ENCODE measurements at regions not wholly inside any gene's neighbourhood (a gene's known extent, or its start where the extent isn't known, plus 50 kb on each side); places are given as distances from the start of the nearest gene placed in this dataset.

GRCh38 chr18:10035281-10035991 is 121.6 kb downstream of the VAPA start:
- no peak for DNase-seq

GRCh38 chr18:10036479-10036878 is 122.7 kb downstream of the VAPA start:
- no peak for DNase-seq

DNA sequence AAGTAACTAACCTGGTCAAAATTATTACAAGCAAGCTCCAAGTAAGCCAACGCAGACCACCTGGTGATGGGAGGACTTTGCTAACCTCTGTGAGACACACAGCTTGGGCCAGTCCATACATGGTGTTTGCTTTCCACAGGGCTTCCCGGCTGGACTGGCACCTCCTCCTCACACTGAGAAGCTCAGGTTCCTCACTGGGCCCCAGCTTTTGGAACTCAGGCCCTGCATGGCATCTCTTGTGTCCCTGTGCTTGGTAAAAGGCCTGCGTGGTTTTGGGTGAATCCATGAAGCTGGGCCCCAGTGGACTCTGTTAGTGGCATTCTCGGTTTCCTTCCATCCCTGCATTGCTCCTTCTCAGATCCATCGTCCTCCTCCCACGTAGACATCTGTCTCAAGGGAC is 123.4 kb downstream of the VAPA start:
- no peak for DNase-seq

DNA sequence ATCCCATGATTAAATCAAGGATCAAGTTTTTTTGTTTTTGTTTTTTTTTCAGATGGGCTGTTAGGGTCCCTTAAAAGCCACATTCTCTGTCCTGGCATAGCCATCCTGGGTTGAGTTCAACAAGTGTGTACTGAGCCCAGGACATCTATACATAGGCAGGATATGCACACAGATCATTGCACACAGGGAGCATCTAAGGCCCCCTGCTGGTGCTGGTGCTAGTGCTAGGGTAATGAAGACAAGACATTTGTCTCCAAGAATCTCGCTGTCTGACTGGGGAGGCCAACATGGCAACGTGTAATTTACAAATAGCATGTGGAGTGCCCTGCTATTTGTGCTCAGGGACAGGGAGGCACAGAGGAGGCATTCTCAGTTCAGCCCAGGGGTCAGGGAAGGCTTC is 124.5 kb downstream of the VAPA start:
- no peak for DNase-seq

GRCh38 chr18:10040287-10041011 is 126.6 kb downstream of the VAPA start:
- no peak for DNase-seq

DNA sequence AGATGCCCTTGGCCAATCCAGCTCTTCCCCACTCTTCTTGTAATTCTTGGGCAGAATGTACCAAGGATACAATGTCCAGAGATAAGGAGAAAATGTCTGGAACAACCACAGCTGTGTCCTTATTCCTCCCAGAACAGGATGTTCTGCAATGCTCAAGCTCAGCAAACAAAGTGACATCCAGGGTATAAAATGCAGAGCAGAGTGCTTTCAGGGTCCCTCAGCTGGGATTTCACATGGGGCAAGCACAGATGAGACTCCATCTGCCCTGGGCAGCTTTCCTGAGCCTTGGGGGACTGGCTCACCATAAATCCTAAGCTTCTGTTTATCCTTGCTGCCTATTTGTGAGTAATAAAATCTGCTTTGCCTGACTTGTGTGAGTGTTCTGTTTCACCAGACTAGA is 127.4 kb downstream of the VAPA start:
- no peak for DNase-seq

- no peak for DNase-seq
Observed at GRCh38 chr18:10042492-10042891, 128.7 kb downstream of the VAPA start.

- no peak for DNase-seq
Observed at GRCh38 chr18:10044054-10044453, 130.2 kb downstream of the VAPA start.

DNA sequence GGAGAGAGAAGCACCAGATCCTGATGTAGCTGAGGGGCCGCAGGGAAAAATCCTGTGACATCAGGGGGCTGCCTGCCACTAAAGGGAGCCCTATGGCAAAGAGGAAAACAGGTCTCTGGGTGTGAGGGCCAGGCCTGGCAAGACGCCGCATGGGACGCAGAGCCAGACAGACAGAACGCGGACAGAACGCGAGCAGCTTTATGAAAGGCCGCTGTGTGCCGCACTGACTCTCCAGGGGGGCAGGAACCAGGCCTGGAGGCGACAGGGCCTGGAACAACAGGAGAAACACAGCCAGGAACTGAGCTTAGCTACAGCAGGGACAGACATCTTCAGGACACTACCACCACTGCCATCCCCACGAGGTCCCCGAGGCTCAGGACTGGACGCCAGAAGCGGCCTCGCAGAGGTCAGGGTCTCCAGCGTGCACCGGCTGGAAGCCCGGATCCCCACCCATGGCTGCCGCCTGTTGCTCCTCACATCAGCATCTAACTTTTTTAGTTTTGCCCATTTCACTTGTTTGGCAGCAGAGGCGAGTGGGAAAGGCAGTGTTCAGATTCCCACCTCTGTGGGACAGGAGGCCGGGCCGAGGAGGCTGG is 131.6 kb downstream of the VAPA start:
- DNase-seq, result no peak

GRCh38 chr18:10046178-10046807 is 132.5 kb downstream of the VAPA start:
- no peak for DNase-seq

GRCh38 chr18:10047237-10047636 is 133.4 kb downstream of the VAPA start:
- DNase-seq, result no peak

GRCh38 chr18:10049747-10050146 is 135.9 kb downstream of the VAPA start:
- DNase-seq, result no peak

DNA sequence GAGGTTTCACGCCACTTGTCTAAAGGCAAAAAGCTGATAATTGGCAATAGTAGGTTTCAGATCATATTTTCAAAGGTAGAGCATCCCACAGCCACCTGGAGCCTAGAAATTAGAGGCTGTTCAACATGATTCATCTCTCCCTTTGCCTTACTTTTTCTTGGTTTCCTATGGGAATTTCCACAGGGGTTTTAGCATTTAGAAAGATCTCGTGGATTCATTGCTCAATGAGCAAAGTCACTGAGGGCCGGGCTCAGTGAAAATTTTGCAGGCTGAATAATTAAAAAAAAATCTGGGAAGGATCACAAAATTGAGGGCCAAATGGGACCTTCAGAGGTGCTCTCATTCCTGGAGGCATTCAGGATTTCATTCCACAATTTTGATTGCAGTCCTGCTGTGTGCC is 137.1 kb downstream of the VAPA start:
- DNase-seq, result no peak

DNA sequence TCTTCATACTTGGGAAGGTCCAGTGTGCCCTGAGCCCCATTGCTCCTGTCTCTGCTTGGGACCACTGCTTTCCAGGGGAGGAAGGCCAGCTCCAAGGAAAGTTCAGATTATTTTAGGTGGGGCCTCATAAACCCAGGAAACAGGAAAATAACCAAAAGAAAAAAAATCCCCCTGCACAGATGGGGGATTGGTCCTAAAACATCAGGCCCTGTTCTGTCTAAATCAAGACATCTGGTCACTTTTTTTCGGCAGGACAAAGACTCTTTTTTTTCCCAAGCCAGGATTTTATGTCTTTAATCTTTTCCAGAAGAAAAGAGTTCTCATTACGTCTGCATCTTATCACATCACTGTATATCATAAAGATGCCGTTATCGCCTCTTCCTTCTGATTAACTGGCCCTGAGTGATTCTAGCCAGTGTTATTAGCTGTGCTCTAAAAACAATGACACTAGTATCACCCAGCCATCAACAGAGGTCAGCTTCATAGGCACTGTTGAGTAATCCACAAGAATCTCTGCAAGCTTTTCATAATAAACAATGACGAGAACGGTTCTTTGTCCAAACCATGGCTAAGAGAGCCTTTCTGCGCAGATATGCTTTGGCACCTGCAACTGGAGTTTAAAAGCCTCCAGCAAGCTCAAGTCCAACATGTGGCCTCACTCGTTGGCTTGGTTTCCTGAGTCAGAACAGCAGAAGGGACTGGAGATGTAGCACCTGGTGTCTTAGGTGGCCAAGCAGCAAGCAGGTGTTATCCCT is 138.2 kb downstream of the VAPA start:
- no peak for DNase-seq

GRCh38 chr18:10052871-10053270 is 139.1 kb downstream of the VAPA start:
- DNase-seq, result no peak

DNA sequence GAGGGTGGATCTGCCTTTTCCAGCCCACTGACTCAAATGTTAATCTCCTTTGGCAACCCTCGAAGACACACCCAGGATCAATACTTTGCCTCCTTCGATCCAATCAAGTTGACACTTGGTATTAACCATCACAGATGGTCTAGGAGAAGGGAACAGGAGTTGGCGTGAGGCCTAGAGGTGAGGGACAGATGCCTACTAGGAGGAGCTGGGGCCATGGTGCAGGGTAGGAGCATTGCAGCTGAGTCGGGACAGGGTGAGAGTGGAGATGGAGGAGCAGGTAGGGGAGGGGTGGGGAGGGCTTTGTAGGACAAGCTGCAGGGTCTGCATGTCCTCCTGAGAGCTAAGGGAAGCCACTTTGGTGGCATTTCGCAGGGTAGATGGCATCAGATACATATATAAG is 140.0 kb downstream of the VAPA start:
- DNase-seq, result no peak

DNA sequence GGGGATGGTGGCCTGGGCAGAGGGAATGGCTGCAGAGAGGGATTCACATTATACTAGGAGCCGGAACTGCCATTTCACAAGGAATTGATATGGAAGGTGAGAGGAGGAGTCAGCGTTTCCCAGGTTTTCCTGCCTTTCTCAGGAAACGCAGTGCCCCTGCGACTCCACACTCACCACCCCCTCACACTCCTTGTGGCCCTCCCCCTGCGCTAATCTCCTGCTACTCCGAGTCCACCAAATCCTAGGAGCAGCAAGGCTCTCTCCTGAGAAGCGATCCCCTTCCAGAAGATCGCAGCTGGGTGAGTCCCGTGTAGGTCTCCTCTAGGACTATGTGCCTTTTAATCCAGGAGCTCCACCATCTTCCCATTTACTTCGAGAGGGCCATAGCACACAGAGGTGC is 140.6 kb downstream of the VAPA start:
- no peak for DNase-seq

- DNase-seq, result no peak
Observed at GRCh38 chr18:10055125-10055750, 141.4 kb downstream of the VAPA start.

DNA sequence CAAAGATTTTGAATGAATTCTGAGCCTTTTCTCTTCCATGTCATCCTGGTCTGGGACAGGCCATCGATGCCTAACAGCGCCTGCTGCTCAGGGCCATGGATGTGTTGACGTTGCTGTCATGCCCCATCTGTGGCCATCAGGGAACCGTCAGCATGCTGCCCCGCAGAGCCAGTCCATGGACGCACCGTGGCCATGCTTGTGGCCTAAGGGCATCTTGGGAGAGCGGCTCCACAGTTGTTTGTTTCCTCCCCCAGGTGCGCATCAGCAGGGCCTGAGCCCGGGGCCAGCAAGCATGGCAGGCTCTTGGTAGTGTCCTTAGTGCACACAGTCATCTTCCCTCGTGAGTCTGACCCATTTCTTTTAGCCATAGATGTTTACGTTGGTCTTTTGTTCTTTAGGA is 142.7 kb downstream of the VAPA start:
- DNase-seq, result no peak

DNA sequence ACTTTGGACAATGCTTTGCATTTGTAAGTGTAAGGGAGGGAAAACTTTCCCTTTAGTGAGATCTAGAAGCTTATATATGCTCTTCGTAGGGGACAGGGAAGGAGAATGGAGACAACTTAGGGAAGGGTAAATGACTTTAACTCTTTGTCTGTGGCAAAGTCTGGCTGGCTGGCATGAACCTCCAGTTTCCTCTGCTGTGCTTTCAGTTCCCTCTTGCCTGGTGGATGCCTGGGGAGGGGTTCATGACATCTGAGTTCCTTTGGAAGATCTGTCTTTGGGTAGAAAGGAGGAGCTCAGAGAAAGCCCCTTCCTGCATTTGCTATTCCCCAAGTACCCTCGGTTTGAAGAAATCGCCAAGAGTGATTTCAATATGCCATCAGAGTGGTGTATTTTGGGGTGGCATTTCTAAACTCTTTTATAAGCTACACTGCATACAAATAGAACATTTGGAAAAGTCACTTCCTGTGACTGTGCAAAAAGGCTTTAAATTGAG is 143.6 kb downstream of the VAPA start:
- DNase-seq, result no peak

- no peak for DNase-seq
Observed at GRCh38 chr18:10057894-10058791, 144.3 kb downstream of the VAPA start.

All from effector CD8-positive, alpha-beta T cell (primary cell).